ENCODE measurements at regions not wholly inside any gene's neighbourhood (a gene's known extent, or its start where the extent isn't known, plus 50 kb on each side); places are given as distances from the start of the nearest gene placed in this dataset.

- Histone ChIP-seq H3K27ac (ENCODE audit: low read depth in 2 of 2, low read length in 2 of 2) (no peak overlapping the region), H3K27me3 (ENCODE audit: control insufficient read depth, insufficient read depth, low read length) (no peaks in the 10 kb centered on the region), H3K9ac (ENCODE audit: low read length in 3 of 3) (no peak overlapping the region), H3K9me3 (ENCODE audit: control insufficient read depth in 2 of 3, insufficient read depth in 1 of 3, low read length in 3 of 3) (no peaks in the 10 kb centered on the region), H3K4me1 (ENCODE audit: control insufficient read depth in 2 of 3, insufficient read depth in 2 of 3, low read depth in 1 of 3, low read length in 3 of 3) (no peaks in the 10 kb centered on the region), H3K36me3 (ENCODE audit: control insufficient read depth in 2 of 3, insufficient read depth in 3 of 3, low read length in 3 of 3) (no peaks in the 10 kb centered on the region), H3K4me3 (ENCODE audit: low read length in 3 of 3) (no peak overlapping the region)
- TF ChIP-seq CTCF (IDR thresholded peaks at IDR 0.05; ENCODE audit: borderline replicate concordance, extremely low read depth, insufficient read depth): no peak
- FAIRE-seq (no peak), DNase-seq (no peak)
- intact Hi-C loops (cut with DNase I): no loop called here
Measured at GRCh38 chrX:112577146-112577545, 102.6 kb downstream of the LHFPL1 start.

- Histone ChIP-seq H3K4me3 (ENCODE audit: low read length in 3 of 3) (no peak overlapping the region), H3K9me3 (ENCODE audit: control insufficient read depth in 2 of 3, insufficient read depth in 1 of 3, low read length in 3 of 3) (no peaks in the 10 kb centered on the region), H3K36me3 (ENCODE audit: control insufficient read depth in 2 of 3, insufficient read depth in 3 of 3, low read length in 3 of 3) (no peaks in the 10 kb centered on the region), H3K9ac (ENCODE audit: low read length in 3 of 3) (no peak overlapping the region), H3K4me1 (ENCODE audit: control insufficient read depth in 2 of 3, insufficient read depth in 2 of 3, low read depth in 1 of 3, low read length in 3 of 3) (no peaks in the 10 kb centered on the region), H3K27me3 (ENCODE audit: control insufficient read depth, insufficient read depth, low read length) (no peaks in the 10 kb centered on the region), H3K27ac (ENCODE audit: low read depth in 2 of 2, low read length in 2 of 2) (no peak overlapping the region)
- intact Hi-C loops (cut with DNase I): no loop called here
- TF ChIP-seq CTCF (IDR thresholded peaks at IDR 0.05; ENCODE audit: borderline replicate concordance, extremely low read depth, insufficient read depth): no peak
- no peak for DNase-seq
- FAIRE-seq: no peak
Measured at GRCh38 chrX:112571388-112571787, 108.3 kb downstream of the LHFPL1 start.

- H3K4me1 ChIP-seq (ENCODE audit: control insufficient read depth in 2 of 3, insufficient read depth in 2 of 3, low read depth in 1 of 3, low read length in 3 of 3): no peaks in the 10 kb centered on the region
- H3K27me3 ChIP-seq (ENCODE audit: control insufficient read depth, insufficient read depth, low read length): no peaks in the 10 kb centered on the region
- H3K9me3 ChIP-seq (ENCODE audit: control insufficient read depth in 2 of 3, insufficient read depth in 1 of 3, low read length in 3 of 3): no peaks in the 10 kb centered on the region
- DNase-seq (no peak), FAIRE-seq (no peak)
- no peak overlapping the region for H3K27ac ChIP-seq (ENCODE audit: low read depth in 2 of 2, low read length in 2 of 2)
- H3K36me3 ChIP-seq (ENCODE audit: control insufficient read depth in 2 of 3, insufficient read depth in 3 of 3, low read length in 3 of 3): no peaks in the 10 kb centered on the region
- no peak overlapping the region for H3K4me3 ChIP-seq (ENCODE audit: low read length in 3 of 3)
- TF ChIP-seq CTCF (IDR thresholded peaks at IDR 0.05; ENCODE audit: borderline replicate concordance, extremely low read depth, insufficient read depth): no peak
- no peak overlapping the region for H3K9ac ChIP-seq (ENCODE audit: low read length in 3 of 3)
- intact Hi-C loops (cut with DNase I): no loop called here
Measured at GRCh38 chrX:112555831-112556230, 123.9 kb downstream of the LHFPL1 start.

- FAIRE-seq: no peak
- intact Hi-C loops (cut with DNase I): no loop called here
Measured at GRCh38 chrX:112545051-112545450, 134.7 kb downstream of the LHFPL1 start.

More at GRCh38 chrX:112545051-112545450, 134.7 kb downstream of the LHFPL1 start:
- no peak for TF ChIP-seq CTCF (IDR thresholded peaks at IDR 0.05; ENCODE audit: borderline replicate concordance, extremely low read depth, insufficient read depth)
- no peak overlapping the region for H3K4me3 ChIP-seq (ENCODE audit: low read length in 3 of 3)
- H3K4me1 ChIP-seq (ENCODE audit: control insufficient read depth in 2 of 3, insufficient read depth in 2 of 3, low read depth in 1 of 3, low read length in 3 of 3): no peaks in the 10 kb centered on the region
- H3K27ac ChIP-seq (ENCODE audit: low read depth in 2 of 2, low read length in 2 of 2): no peak overlapping the region
- H3K27me3 ChIP-seq (ENCODE audit: control insufficient read depth, insufficient read depth, low read length): no peaks in the 10 kb centered on the region
- no peak for DNase-seq
- H3K9me3 ChIP-seq (ENCODE audit: control insufficient read depth in 2 of 3, insufficient read depth in 1 of 3, low read length in 3 of 3): no peaks in the 10 kb centered on the region
- no peaks in the 10 kb centered on the region for H3K36me3 ChIP-seq (ENCODE audit: control insufficient read depth in 2 of 3, insufficient read depth in 3 of 3, low read length in 3 of 3)
- no peak overlapping the region for H3K9ac ChIP-seq (ENCODE audit: low read length in 3 of 3)

All from kidney (tissue), 13 donors.